Erythroblast (primary cell): ENCODE measurements at regions not wholly inside any gene's neighbourhood (a gene's known extent, or its start where the extent isn't known, plus 50 kb on each side); places are given as distances from the start of the nearest gene placed in this dataset.

Experiments
- GATA1 ChIP-seq: IDR thresholded peaks from 2 replicates; pipeline ENCODE4 v1.6.1; 2011; ENCODE audit warnings: low read depth, mild to moderate bottlenecking, control low read depth, low read length, moderate library complexity
- POLR2A ChIP-seq: IDR thresholded peaks from 2 replicates; pipeline ENCODE4 v1.6.1; 2011; ENCODE audit warnings: mild to moderate bottlenecking, low read length

GRCh38 chr17:77857306-77857555 is 101.3 kb upstream of the TNRC6C start:
- no peak for TF ChIP-seq POLR2A
- TF ChIP-seq GATA1 = no peak
